ENCODE measurements at regions not wholly inside any gene's neighbourhood (a gene's known extent, or its start where the extent isn't known, plus 50 kb on each side); places are given as distances from the start of the nearest gene placed in this dataset.

DNA sequence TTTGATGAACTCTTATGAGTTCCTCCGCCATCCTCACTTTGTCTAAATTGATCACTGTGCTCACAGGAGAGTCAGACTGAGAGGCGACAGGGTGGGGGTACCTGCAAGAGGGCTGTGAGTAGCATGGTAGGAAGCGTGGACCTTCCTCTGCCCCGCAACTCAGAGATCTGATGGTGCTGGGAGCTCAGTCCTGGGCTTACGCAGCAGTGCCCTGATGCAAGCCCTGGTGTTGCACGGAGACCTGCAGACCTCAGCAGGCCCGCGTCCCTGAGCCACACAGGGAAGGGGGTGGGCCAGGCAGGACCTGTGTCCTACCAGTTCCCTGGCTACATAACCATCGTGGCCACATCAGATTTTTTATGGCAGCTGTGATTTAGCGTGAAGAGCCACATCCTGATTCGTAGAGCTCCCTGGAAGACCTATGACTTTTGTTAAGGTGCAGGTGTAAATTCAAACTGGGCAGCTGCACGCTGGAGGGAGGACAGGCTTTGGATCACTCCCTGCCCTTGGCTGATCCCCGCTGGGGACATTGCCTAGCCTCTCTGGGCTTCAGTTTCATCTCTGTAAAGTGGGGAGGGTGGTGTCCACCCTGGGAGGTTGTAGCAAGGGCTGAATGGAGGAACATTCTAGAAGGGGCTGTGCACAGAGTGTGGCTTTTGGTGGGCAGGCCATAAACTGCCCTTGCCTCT, 176.1 kb downstream of the KLF13 start:
- ChIA-PET CTCF (interaction anchor here (1.3 to 1.6 kb wide), 2 partner anchors 14 to 288 kb away, joined by 3 read pairs; no protein-coding TSS in a partner anchor), POLR2A (no interaction called here)
- FAIRE-seq (no peak), DNase-seq (ENCODE audit: low read depth, low spot score) (no peak)
- H3K4me1 ChIP-seq (ENCODE audit: control insufficient read depth, extremely low read depth, insufficient read depth, low read length) = peaks cover 2% of the 10 kb centered on the region
- H3K27ac ChIP-seq (ENCODE audit: insufficient read depth, low read depth, low read length) = no peak overlapping the region
- no peaks in the 10 kb centered on the region for H3K36me3 ChIP-seq (ENCODE audit: control insufficient read depth in 2 of 2, extremely low read depth in 1 of 2, insufficient read depth in 2 of 2, low read length in 2 of 2)
- no peak overlapping the region for H2AFZ ChIP-seq (ENCODE audit: low read depth, low read length)
- TF ChIP-seq POLR2AphosphoS5 (IDR thresholded peaks at IDR 0.05; ENCODE audit: insufficient read depth, low read depth, low read length) (no peak), MYC (IDR thresholded peaks at IDR 0.05; ENCODE audit: low read depth, low read length) (no peak), GATA2 (IDR thresholded peaks at IDR 0.05; ENCODE audit: insufficient read depth, insufficient read length, low read depth, low read length) (no peak), POLR2A (IDR thresholded peaks at IDR 0.05; ENCODE audit: low read depth, low read length) (no peak), EZH2 (IDR thresholded peaks at IDR 0.05; ENCODE audit: borderline replicate concordance, low read depth, low read length, severe bottlenecking) (no peak)
- TF ChIP-seq, protein P1, sequence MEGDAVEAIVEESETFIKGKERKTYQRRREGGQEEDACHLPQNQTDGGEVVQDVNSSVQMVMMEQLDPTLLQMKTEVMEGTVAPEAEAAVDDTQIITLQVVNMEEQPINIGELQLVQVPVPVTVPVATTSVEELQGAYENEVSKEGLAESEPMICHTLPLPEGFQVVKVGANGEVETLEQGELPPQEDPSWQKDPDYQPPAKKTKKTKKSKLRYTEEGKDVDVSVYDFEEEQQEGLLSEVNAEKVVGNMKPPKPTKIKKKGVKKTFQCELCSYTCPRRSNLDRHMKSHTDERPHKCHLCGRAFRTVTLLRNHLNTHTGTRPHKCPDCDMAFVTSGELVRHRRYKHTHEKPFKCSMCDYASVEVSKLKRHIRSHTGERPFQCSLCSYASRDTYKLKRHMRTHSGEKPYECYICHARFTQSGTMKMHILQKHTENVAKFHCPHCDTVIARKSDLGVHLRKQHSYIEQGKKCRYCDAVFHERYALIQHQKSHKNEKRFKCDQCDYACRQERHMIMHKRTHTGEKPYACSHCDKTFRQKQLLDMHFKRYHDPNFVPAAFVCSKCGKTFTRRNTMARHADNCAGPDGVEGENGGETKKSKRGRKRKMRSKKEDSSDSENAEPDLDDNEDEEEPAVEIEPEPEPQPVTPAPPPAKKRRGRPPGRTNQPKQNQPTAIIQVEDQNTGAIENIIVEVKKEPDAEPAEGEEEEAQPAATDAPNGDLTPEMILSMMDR (IDR thresholded peaks at IDR 0.05; ENCODE audit: extremely low read depth in 1 of 2, insufficient read depth in 1 of 2, low read depth in 1 of 2, low read length in 2 of 2) = no peak
- TF ChIP-seq, protein P2, sequence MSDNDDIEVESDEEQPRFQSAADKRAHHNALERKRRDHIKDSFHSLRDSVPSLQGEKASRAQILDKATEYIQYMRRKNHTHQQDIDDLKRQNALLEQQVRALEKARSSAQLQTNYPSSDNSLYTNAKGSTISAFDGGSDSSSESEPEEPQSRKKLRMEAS (IDR thresholded peaks at IDR 0.05; ENCODE audit: insufficient read depth, insufficient read length) = no peak
- BruUV-seq (replicated peaks) = no TSS peak
- no peak overlapping the region for H3K4me2 ChIP-seq (ENCODE audit: insufficient read depth, low read length)
- no peak overlapping the region for H3K9ac ChIP-seq (replicated peaks; ENCODE audit: extremely low read depth, insufficient read depth, low read length)
- intact Hi-C loops (cut with micrococcal nuclease) (no loop called here), dilution Hi-C loops (cut with MboI; ENCODE audit: extremely low pct_ligation_motif_present, low sequenced_read_pairs) (no loop called here)
- no peaks in the 10 kb centered on the region for H3K9me3 ChIP-seq (replicated peaks; ENCODE audit: control insufficient read depth, insufficient read depth, low read length)
- no peaks in the 10 kb centered on the region for H3K79me2 ChIP-seq (ENCODE audit: control insufficient read depth, insufficient read depth, low read length)
- H4K20me1 ChIP-seq (replicated peaks; ENCODE audit: control insufficient read depth, extremely low read depth, insufficient read depth, low read length) = no peaks in the 10 kb centered on the region
- H3K4me3 ChIP-seq (replicated peaks in 1 of 3; ENCODE audit: insufficient read depth in 1 of 3, low read depth in 1 of 3, low read length in 3 of 3) = no peak overlapping the region
- H3K9me1 ChIP-seq (replicated peaks; ENCODE audit: control insufficient read depth, extremely low read depth, insufficient read depth, low read length) = no peaks in the 10 kb centered on the region
- no peaks in the 10 kb centered on the region for H3K27me3 ChIP-seq (ENCODE audit: control insufficient read depth in 2 of 2, insufficient read depth in 2 of 2, low read length in 2 of 2)

All from endothelial cell of umbilical vein (primary cell).